Gastroesophageal sphincter (tissue), 3 donors: ENCODE measurements at regions not wholly inside any gene's neighbourhood (a gene's known extent, or its start where the extent isn't known, plus 50 kb on each side); places are given as distances from the start of the nearest gene placed in this dataset.

Experiments used
- EP300 ChIP-seq: sonication (generic); formaldehyde crosslinking; IDR thresholded peaks from one replicate; pipeline ENCODE4 v1.6.1; 2017; ENCODE audit warnings: antibody characterized with exemption, mild to moderate bottlenecking
- POLR2A ChIP-seq, 2 donors: fragments of 450-650 bp; IDR thresholded peaks; one replicate each; pipeline ENCODE4 v1.6.1; 2017; ENCODE audit warnings: antibody characterized with exemption in 2 of 2, mild to moderate bottlenecking in 2 of 2, moderate library complexity in 1 of 2
- POLR2AphosphoS5 ChIP-seq: sonication (generic); formaldehyde crosslinking; IDR thresholded peaks from one replicate; pipeline ENCODE4 v1.6.1; 2017; ENCODE audit warnings: antibody characterized with exemption
- TF ChIP-seq, protein P1 (sequence below), 4 experiments: fragments of 200-600 bp in 2 of 4; fragments of 450-650 bp in 2 of 4; sonication (generic) in 1 of 4; IDR thresholded peaks; one replicate each; pipeline ENCODE4 v1.5.1; 2017 to 2019; ENCODE audit warnings: antibody characterized with exemption in 4 of 4, mild to moderate bottlenecking in 2 of 4, moderate library complexity in 2 of 4

DNA sequence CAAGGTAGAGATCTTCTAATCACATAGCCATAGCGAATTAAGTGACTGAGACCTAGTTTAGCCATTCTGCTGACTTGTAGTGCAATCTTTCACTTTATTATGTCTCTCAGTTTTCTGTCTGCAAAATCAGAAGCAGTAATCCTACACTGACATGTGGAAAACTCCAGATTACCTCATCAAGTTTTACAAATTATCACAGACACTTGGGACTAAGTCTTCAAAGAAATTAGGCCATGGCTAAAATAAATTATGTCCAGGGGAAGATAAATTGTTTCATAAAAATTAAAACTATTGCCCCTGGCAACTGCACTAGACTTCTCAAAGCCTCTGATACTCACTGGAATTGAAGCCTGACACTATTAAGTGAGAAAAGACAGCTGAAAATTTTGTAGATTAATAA, 129.9 kb upstream of the RGMB start:
- no peak for TF ChIP-seq POLR2AphosphoS5
- TF ChIP-seq EP300 = no peak
- TF ChIP-seq, protein P1, sequence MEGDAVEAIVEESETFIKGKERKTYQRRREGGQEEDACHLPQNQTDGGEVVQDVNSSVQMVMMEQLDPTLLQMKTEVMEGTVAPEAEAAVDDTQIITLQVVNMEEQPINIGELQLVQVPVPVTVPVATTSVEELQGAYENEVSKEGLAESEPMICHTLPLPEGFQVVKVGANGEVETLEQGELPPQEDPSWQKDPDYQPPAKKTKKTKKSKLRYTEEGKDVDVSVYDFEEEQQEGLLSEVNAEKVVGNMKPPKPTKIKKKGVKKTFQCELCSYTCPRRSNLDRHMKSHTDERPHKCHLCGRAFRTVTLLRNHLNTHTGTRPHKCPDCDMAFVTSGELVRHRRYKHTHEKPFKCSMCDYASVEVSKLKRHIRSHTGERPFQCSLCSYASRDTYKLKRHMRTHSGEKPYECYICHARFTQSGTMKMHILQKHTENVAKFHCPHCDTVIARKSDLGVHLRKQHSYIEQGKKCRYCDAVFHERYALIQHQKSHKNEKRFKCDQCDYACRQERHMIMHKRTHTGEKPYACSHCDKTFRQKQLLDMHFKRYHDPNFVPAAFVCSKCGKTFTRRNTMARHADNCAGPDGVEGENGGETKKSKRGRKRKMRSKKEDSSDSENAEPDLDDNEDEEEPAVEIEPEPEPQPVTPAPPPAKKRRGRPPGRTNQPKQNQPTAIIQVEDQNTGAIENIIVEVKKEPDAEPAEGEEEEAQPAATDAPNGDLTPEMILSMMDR (IDR thresholded peaks at IDR 0.05) = no peak
- no peak for TF ChIP-seq POLR2A (IDR thresholded peaks at IDR 0.05)
